Activated CD4-positive, alpha-beta T cell treated with anti-CD3 and anti-CD28 coated beads for 36 hours (primary cell): ENCODE measurements at regions not wholly inside any gene's neighbourhood (a gene's known extent, or its start where the extent isn't known, plus 50 kb on each side); places are given as distances from the start of the nearest gene placed in this dataset.

ENCODE experiments used
- ATAC-seq: fragments of 200-7000 bp; cut with Tn5 transposase; one replicate; pipeline ENCODE4 v1.10.0; 2021; ENCODE audit warnings: mild to moderate bottlenecking, moderate library complexity
- CTCF ChIA-PET: fragments of 350-600 bp; sonication (Branson Sonifier 250); formaldehyde crosslinking; loops from one replicate; lab custom pipeline; 2021; ENCODE audit warnings: antibody characterized with exemption; lab: Charles Lee
- POLR2A ChIA-PET: fragments of 350-600 bp; sonication (Branson Sonifier 250); formaldehyde crosslinking; loops from one replicate; lab custom pipeline; 2021; ENCODE audit warnings: antibody characterized with exemption, inconsistent platforms; lab: Charles Lee
- DNase-seq: peaks from one replicate; pipeline ENCODE4 v3.0.0-alpha.2; 2020
- H3K27ac Mint-ChIP-seq: one replicate; pipeline ENCODE4 v1.8.0; 2021; ENCODE audit warnings: mixed read lengths
- H3K27me3 Mint-ChIP-seq: one replicate; pipeline ENCODE4 v1.8.0; 2021; ENCODE audit warnings: mixed read lengths
- H3K36me3 Mint-ChIP-seq: one replicate; pipeline ENCODE4 v1.8.0; 2021; ENCODE audit warnings: low read depth, mixed read lengths
- H3K4me1 Mint-ChIP-seq: one replicate; pipeline ENCODE4 v1.8.0; 2021; ENCODE audit warnings: mixed read lengths
- H3K4me3 Mint-ChIP-seq: one replicate; pipeline ENCODE4 v1.8.0; 2021; ENCODE audit warnings: mild to moderate bottlenecking, moderate library complexity, mixed read lengths
- H3K9me3 Mint-ChIP-seq: one replicate; pipeline ENCODE4 v1.8.0; 2021; ENCODE audit warnings: low read depth, mixed read lengths
- intact Hi-C, 2 experiments: fragments of 100-400 bp; cut with DNase I in 1 of 2; cut with micrococcal nuclease in 1 of 2; formaldehyde crosslinking; loops; one replicate each; pipeline versions ENCODE4 v1.14.2 to v1.15.1; 2022 to 2024; cut with DNase I, micrococcal nuclease

GRCh38 chr2:139814458-139814857 is 1034.3 kb upstream of the NXPH2 start:
- ATAC-seq (no peak), DNase-seq (no peak)
- H3K36me3 Mint-ChIP-seq: no peaks in the 10 kb centered on the region
- no peak overlapping the region for H3K27ac Mint-ChIP-seq
- intact Hi-C loops: no loop called here
- H3K9me3 Mint-ChIP-seq: peaks cover 16% of the 10 kb centered on the region
- H3K27me3 Mint-ChIP-seq: no peaks in the 10 kb centered on the region
- H3K4me1 Mint-ChIP-seq: no peaks in the 10 kb centered on the region
- ChIA-PET CTCF (no interaction called here), POLR2A (no interaction called here)
- H3K4me3 Mint-ChIP-seq: no peak overlapping the region

GRCh38 chr2:139813340-139813739 is 1033.2 kb upstream of the NXPH2 start:
- Mint-ChIP-seq H3K27ac (no peak overlapping the region), H3K36me3 (no peaks in the 10 kb centered on the region), H3K27me3 (no peaks in the 10 kb centered on the region), H3K4me3 (no peak overlapping the region), H3K4me1 (no peaks in the 10 kb centered on the region), H3K9me3 (peaks cover 13% of the 10 kb centered on the region)
- no peak for DNase-seq
- POLR2A ChIA-PET: no interaction called here
- intact Hi-C loops: no loop called here
- ATAC-seq: no peak
- CTCF ChIA-PET: no interaction called here

GRCh38 chr2:139805441-139805840 is 1025.3 kb upstream of the NXPH2 start:
- no peaks in the 10 kb centered on the region for H3K36me3 Mint-ChIP-seq
- intact Hi-C loops: no loop called here
- H3K4me1 Mint-ChIP-seq: no peaks in the 10 kb centered on the region
- peaks cover 5% of the 10 kb centered on the region for H3K9me3 Mint-ChIP-seq
- H3K4me3 Mint-ChIP-seq: no peak overlapping the region
- DNase-seq: no peak
- CTCF ChIA-PET: no interaction called here
- no peak overlapping the region for H3K27ac Mint-ChIP-seq
- POLR2A ChIA-PET: no interaction called here
- no peak for ATAC-seq
- no peaks in the 10 kb centered on the region for H3K27me3 Mint-ChIP-seq

- ATAC-seq (no peak), DNase-seq (no peak)
- Mint-ChIP-seq H3K9me3 (peaks cover 23% of the 10 kb centered on the region), H3K36me3 (no peaks in the 10 kb centered on the region), H3K27me3 (no peaks in the 10 kb centered on the region), H3K4me1 (no peaks in the 10 kb centered on the region), H3K27ac (no peak overlapping the region), H3K4me3 (no peak overlapping the region)
- CTCF ChIA-PET: no interaction called here
- intact Hi-C loops: no loop called here
- POLR2A ChIA-PET: no interaction called here
These were observed 1018.2 kb upstream of the NXPH2 start for GRCh38 chr2:139798391-139798790.

GRCh38 chr2:139790807-139791752 is 1010.9 kb upstream of the NXPH2 start:
- no peak for ATAC-seq
- POLR2A ChIA-PET: no interaction called here
- no peaks in the 10 kb centered on the region for H3K27me3 Mint-ChIP-seq
- H3K4me1 Mint-ChIP-seq: no peaks in the 10 kb centered on the region
- H3K4me3 Mint-ChIP-seq: no peak overlapping the region
- CTCF ChIA-PET: interaction anchor here (1.0 kb wide), 1 partner anchor 10 kb away, joined by 4 read pairs; no protein-coding TSS in a partner anchor
- H3K27ac Mint-ChIP-seq: no peak overlapping the region
- H3K36me3 Mint-ChIP-seq: no peaks in the 10 kb centered on the region
- intact Hi-C loops: no loop called here
- no peak for DNase-seq
- peaks cover 7% of the 10 kb centered on the region for H3K9me3 Mint-ChIP-seq

- Mint-ChIP-seq H3K27me3 (no peaks in the 10 kb centered on the region), H3K4me1 (no peaks in the 10 kb centered on the region), H3K36me3 (no peaks in the 10 kb centered on the region), H3K4me3 (no peak overlapping the region), H3K9me3 (peaks cover 4% of the 10 kb centered on the region), H3K27ac (no peak overlapping the region)
- ChIA-PET POLR2A (no interaction called here), CTCF (interaction anchor here (1.0 kb wide), 1 partner anchor 11 kb away, joined by 4 read pairs; no protein-coding TSS in a partner anchor)
- no peak for ATAC-seq
- intact Hi-C loops: no loop called here
- DNase-seq: no peak
These were observed 1009.9 kb upstream of the NXPH2 start for GRCh38 chr2:139790136-139790535.

GRCh38 chr2:139778732-139779131 is 998.5 kb upstream of the NXPH2 start:
- Mint-ChIP-seq H3K4me3 (no peak overlapping the region), H3K27ac (no peak overlapping the region), H3K9me3 (peaks cover 10% of the 10 kb centered on the region), H3K4me1 (no peaks in the 10 kb centered on the region), H3K27me3 (no peaks in the 10 kb centered on the region), H3K36me3 (no peaks in the 10 kb centered on the region)
- CTCF ChIA-PET: no interaction called here
- intact Hi-C loops: no loop called here
- ATAC-seq: no peak
- no peak for DNase-seq
- POLR2A ChIA-PET: no interaction called here

GRCh38 chr2:139773720-139774277 is 993.6 kb upstream of the NXPH2 start:
- no peak overlapping the region for H3K27ac Mint-ChIP-seq
- ChIA-PET POLR2A (no interaction called here), CTCF (interaction anchor here (1.2 kb wide), 1 partner anchor 43 kb away, joined by 3 read pairs; no protein-coding TSS in a partner anchor)
- intact Hi-C loops: no loop called here
- no peaks in the 10 kb centered on the region for H3K36me3 Mint-ChIP-seq
- peaks cover 9% of the 10 kb centered on the region for H3K9me3 Mint-ChIP-seq
- ATAC-seq (no peak), DNase-seq (no peak)
- no peaks in the 10 kb centered on the region for H3K27me3 Mint-ChIP-seq
- no peak overlapping the region for H3K4me3 Mint-ChIP-seq
- H3K4me1 Mint-ChIP-seq: no peaks in the 10 kb centered on the region

GRCh38 chr2:139769633-139770032 is 989.4 kb upstream of the NXPH2 start:
- peaks cover 3% of the 10 kb centered on the region for H3K9me3 Mint-ChIP-seq
- CTCF ChIA-PET: no interaction called here
- DNase-seq (no peak), ATAC-seq (no peak)
- no peak overlapping the region for H3K4me3 Mint-ChIP-seq
- no peaks in the 10 kb centered on the region for H3K4me1 Mint-ChIP-seq
- H3K36me3 Mint-ChIP-seq: no peaks in the 10 kb centered on the region
- intact Hi-C loops: no loop called here
- no peaks in the 10 kb centered on the region for H3K27me3 Mint-ChIP-seq
- no peak overlapping the region for H3K27ac Mint-ChIP-seq
- POLR2A ChIA-PET: no interaction called here

GRCh38 chr2:139763705-139764104 is 983.5 kb upstream of the NXPH2 start:
- H3K36me3 Mint-ChIP-seq: no peaks in the 10 kb centered on the region
- no peak overlapping the region for H3K27ac Mint-ChIP-seq
- ATAC-seq (no peak), DNase-seq (no peak)
- ChIA-PET CTCF (no interaction called here), POLR2A (no interaction called here)
- H3K4me3 Mint-ChIP-seq: no peak overlapping the region
- peaks cover 7% of the 10 kb centered on the region for H3K9me3 Mint-ChIP-seq
- no peaks in the 10 kb centered on the region for H3K27me3 Mint-ChIP-seq
- intact Hi-C loops: no loop called here
- H3K4me1 Mint-ChIP-seq: no peaks in the 10 kb centered on the region

GRCh38 chr2:139759000-139759505 is 978.9 kb upstream of the NXPH2 start:
- intact Hi-C loops: no loop called here
- Mint-ChIP-seq H3K27me3 (no peaks in the 10 kb centered on the region), H3K4me3 (no peak overlapping the region), H3K9me3 (peaks cover 20% of the 10 kb centered on the region), H3K27ac (no peak overlapping the region), H3K36me3 (peaks cover 2% of the 10 kb centered on the region), H3K4me1 (no peaks in the 10 kb centered on the region)
- DNase-seq: no peak
- POLR2A ChIA-PET: no interaction called here
- CTCF ChIA-PET: no interaction called here
- no peak for ATAC-seq

GRCh38 chr2:139746901-139747300 is 966.7 kb upstream of the NXPH2 start:
- H3K9me3 Mint-ChIP-seq: peaks cover 16% of the 10 kb centered on the region
- H3K27me3 Mint-ChIP-seq: no peaks in the 10 kb centered on the region
- no peaks in the 10 kb centered on the region for H3K36me3 Mint-ChIP-seq
- no peak overlapping the region for H3K27ac Mint-ChIP-seq
- intact Hi-C loops: no loop called here
- ATAC-seq (no peak), DNase-seq (no peak)
- no peaks in the 10 kb centered on the region for H3K4me1 Mint-ChIP-seq
- POLR2A ChIA-PET: no interaction called here
- CTCF ChIA-PET: no interaction called here
- no peak overlapping the region for H3K4me3 Mint-ChIP-seq
